GM10248 (cell line): ENCODE measurements at regions not wholly inside any gene's neighbourhood (a gene's known extent, or its start where the extent isn't known, plus 50 kb on each side); places are given as distances from the start of the nearest gene placed in this dataset.
"Not testable (repeated sequence)": the region's sequence is repeated elsewhere in the genome, so short reads cannot be mapped to it uniquely, and the experiment has no call there.

Experiments used
- CTCF ChIA-PET: fragments of 300-600 bp; sonication (Branson Sonifier 250); formaldehyde crosslinking; extraction: SDS; loops from one replicate; lab custom pipeline; 2021; ENCODE audit warnings: antibody characterized with exemption; lab: Yijun Ruan, JAX
- POLR2A ChIA-PET: fragments of 350-650 bp; sonication (Branson Sonifier 250); formaldehyde crosslinking; extraction: SDS; loops from one replicate; lab custom pipeline; 2020; ENCODE audit warnings: antibody characterized with exemption; lab: Yijun Ruan, JAX
- DNase-seq: peaks from one replicate; pipeline ENCODE4 v3.0.0; 2012; ENCODE audit errors: extremely low spot score
- CTCF ChIP-seq: IDR thresholded peaks from 2 replicates; pipeline ENCODE4 v1.5.1; 2012; ENCODE audit warnings: mild to moderate bottlenecking, low read depth; ENCODE audit errors: extremely low read depth, missing control alignments, control extremely low read depth

- no peak for TF ChIP-seq CTCF
- ChIA-PET CTCF (no interaction called here), POLR2A (no interaction called here)
- no peak for DNase-seq
Measured at GRCh38 chr2:194822097-194822496, 834.9 kb upstream of the SLC39A10 start.

DNA sequence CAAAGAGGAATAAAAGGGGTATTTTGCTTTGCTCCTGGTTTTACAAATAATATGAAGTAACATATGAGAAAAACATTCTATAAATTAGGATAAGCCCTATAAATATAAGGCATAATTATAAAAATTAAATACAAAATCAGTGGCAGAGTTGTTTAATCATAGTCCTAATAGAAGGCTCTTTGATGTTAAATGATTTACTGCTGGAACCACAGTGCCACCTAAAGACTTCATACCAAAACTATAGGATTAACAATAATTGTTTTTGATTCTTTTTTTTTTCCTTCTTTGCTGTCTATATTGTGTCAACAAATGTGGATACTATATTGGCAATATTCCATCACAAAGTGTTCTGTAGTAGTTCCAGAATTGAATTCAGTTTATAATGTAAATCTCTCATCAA is 837.7 kb upstream of the SLC39A10 start:
- POLR2A ChIA-PET = no interaction called here
- no peak for DNase-seq
- CTCF ChIA-PET = no interaction called here

GRCh38 chr2:194815475-194815874 is 841.6 kb upstream of the SLC39A10 start:
- no peak for TF ChIP-seq CTCF
- ChIA-PET CTCF (no interaction called here), POLR2A (no interaction called here)
- no peak for DNase-seq

More for the DNA sequence above, 837.7 kb upstream of the SLC39A10 start:
- TF ChIP-seq CTCF = peak; percentile 16

DNA sequence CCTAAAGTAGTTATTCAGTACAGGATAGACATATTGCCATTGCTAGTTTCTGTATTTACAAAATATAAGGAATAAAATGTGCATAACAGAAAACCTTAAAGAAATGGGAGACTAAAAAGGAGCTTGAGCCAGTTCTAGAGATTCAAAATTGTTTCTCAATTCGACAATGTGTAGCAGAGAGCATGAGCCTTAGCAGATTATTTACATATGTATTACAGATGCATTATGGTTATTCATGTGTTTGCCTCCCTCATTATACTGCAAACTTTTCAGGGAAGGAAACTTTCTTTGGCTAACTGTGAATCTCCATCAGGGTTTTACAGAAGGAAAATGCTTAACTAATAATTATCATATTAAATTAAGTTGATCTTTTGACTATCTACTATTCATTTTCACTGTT is 854.4 kb upstream of the SLC39A10 start:
- DNase-seq = no peak
- ChIA-PET CTCF (no interaction called here), POLR2A (no interaction called here)
- no peak for TF ChIP-seq CTCF

- CTCF ChIA-PET, POLR2A ChIA-PET, DNase-seq: not testable (repeated sequence)
Measured at GRCh38 chr2:194787071-194787470, 870.0 kb upstream of the SLC39A10 start.

GRCh38 chr2:194771394-194771793 is 885.6 kb upstream of the SLC39A10 start:
- POLR2A ChIA-PET, DNase-seq: not testable (repeated sequence)
- CTCF ChIA-PET = interaction anchor here (2.6 kb wide), 1 partner anchor 8 kb away, joined by 11 read pairs; no protein-coding TSS in a partner anchor

- no peak for DNase-seq
- POLR2A ChIA-PET = no interaction called here
- CTCF ChIA-PET = no interaction called here
- no peak for TF ChIP-seq CTCF
Measured at GRCh38 chr2:194769030-194769429, 888.0 kb upstream of the SLC39A10 start.

- ChIA-PET POLR2A (no interaction called here), CTCF (no interaction called here)
- no peak for TF ChIP-seq CTCF
- no peak for DNase-seq
Measured at GRCh38 chr2:194765723-194766122, 891.3 kb upstream of the SLC39A10 start.
